Neural cell (in vitro differentiated cells): ENCODE measurements at regions not wholly inside any gene's neighbourhood (a gene's known extent, or its start where the extent isn't known, plus 50 kb on each side); places are given as distances from the start of the nearest gene placed in this dataset.
"Not testable (repeated sequence)": the region's sequence is repeated elsewhere in the genome, so short reads cannot be mapped to it uniquely, and the experiment has no call there.

ENCODE experiments used
- H2AFZ ChIP-seq: fragments of 200-600, 300-800 bp; sonication (generic), shearing (Covaris generic); 2 replicates; pipeline ENCODE4 v1.6.0; 2014; ENCODE audit warnings: low read depth, mild to moderate bottlenecking, antibody characterized with exemption, low read length, moderate library complexity
- H3F3A ChIP-seq: fragments of 200-600 bp; shearing (Covaris generic); 2 replicates; pipeline ENCODE4 v1.6.1; 2016; ENCODE audit warnings: mild to moderate bottlenecking, moderate library complexity, mixed read lengths, antibody characterized with exemption, low read length; ENCODE audit not compliant: insufficient read depth, poor library complexity, severe bottlenecking
- H3K27ac ChIP-seq: fragments of 200-600, 300-800 bp; sonication (generic), shearing (Covaris generic); 2 replicates; pipeline ENCODE4 v1.5.1; 2014; ENCODE audit warnings: mild to moderate bottlenecking, low read length, moderate library complexity
- H3K27me3 ChIP-seq: fragments of 300-800, 200-600 bp; sonication (generic), shearing (Covaris generic); 2 replicates; pipeline ENCODE4 v1.6.0; 2014; ENCODE audit warnings: mild to moderate bottlenecking, low read depth, low read length, moderate library complexity; ENCODE audit not compliant: insufficient read depth
- H3K36me3 ChIP-seq: fragments of 300-800, 200-600 bp; sonication (generic), shearing (Covaris generic); 2 replicates; pipeline ENCODE4 v1.5.1; 2014; ENCODE audit warnings: mild to moderate bottlenecking, antibody characterized with exemption, low read length, moderate library complexity; ENCODE audit not compliant: insufficient read depth
- H3K4me2 ChIP-seq: fragments of 300-800, 200-600 bp; sonication (generic), shearing (Covaris generic); 2 replicates; pipeline ENCODE4 v1.6.0; 2014; ENCODE audit warnings: mild to moderate bottlenecking, low read length
- H3K4me3 ChIP-seq: fragments of 300-800, 200-600 bp; sonication (generic), shearing (Covaris generic); 2 replicates; pipeline ENCODE4 v1.5.1; 2014; ENCODE audit warnings: mild to moderate bottlenecking, low read length, moderate library complexity
- H3K79me2 ChIP-seq: fragments of 200-600 bp; shearing (Covaris generic); replicated peaks from 2 replicates; pipeline ENCODE4 v1.6.0; 2014; ENCODE audit warnings: mild to moderate bottlenecking, low read length, moderate library complexity; ENCODE audit not compliant: insufficient read depth
- H3K9ac ChIP-seq: fragments of 300-800, 200-600 bp; sonication (generic), shearing (Covaris generic); 2 replicates; pipeline ENCODE4 v1.6.1; 2016; ENCODE audit warnings: mild to moderate bottlenecking, low read length, mixed read lengths
- H3K9me2 ChIP-seq: fragments of 200-600 bp; shearing (Covaris generic); 2 replicates; pipeline ENCODE4 v1.6.1; 2016; ENCODE audit warnings: mild to moderate bottlenecking, low read length, mixed read lengths; ENCODE audit not compliant: insufficient read depth
- H3K9me3 ChIP-seq: fragments of 200-600, 300-800 bp; sonication (generic), shearing (Covaris generic); 2 replicates; pipeline ENCODE4 v1.6.1; 2016; ENCODE audit warnings: mild to moderate bottlenecking, mixed run types, low read length, moderate library complexity, mixed read lengths
- H4K20me1 ChIP-seq: fragments of 200-600 bp; shearing (Covaris generic); 2 replicates; pipeline ENCODE4 v1.6.1; 2016; ENCODE audit warnings: mild to moderate bottlenecking, mixed run types; ENCODE audit not compliant: insufficient read depth
- EP300 ChIP-seq: fragments of 450-650 bp; conservative IDR thresholded peaks from 2 replicates; pipeline ENCODE4 v1.6.1; 2014; ENCODE audit warnings: antibody characterized with exemption, mild to moderate bottlenecking, moderate library complexity; ENCODE audit not compliant: poor library complexity, severe bottlenecking
- EZH2 ChIP-seq: fragments of 200-600, 300-800 bp; shearing (Covaris generic), sonication (generic); IDR thresholded peaks from 2 replicates; pipeline ENCODE4 v1.6.1; 2014; ENCODE audit warnings: antibody characterized with exemption, low read length, borderline replicate concordance, mild to moderate bottlenecking; ENCODE audit not compliant: insufficient read depth, poor library complexity, severe bottlenecking
- MXI1 ChIP-seq: fragments of 450-650 bp; conservative IDR thresholded peaks from 2 replicates; pipeline ENCODE4 v1.6.1; 2014; ENCODE audit warnings: antibody characterized with exemption, mild to moderate bottlenecking; ENCODE audit not compliant: poor library complexity, severe bottlenecking
- POLR2AphosphoS5 ChIP-seq: IDR thresholded peaks from 2 replicates; pipeline ENCODE4 v1.6.1; 2012
- RAD21 ChIP-seq: fragments of 450-650 bp; conservative IDR thresholded peaks from 2 replicates; pipeline ENCODE4 v1.6.1; 2014; ENCODE audit warnings: antibody characterized with exemption, mild to moderate bottlenecking, moderate library complexity
- SMC3 ChIP-seq: fragments of 450-650 bp; conservative IDR thresholded peaks from 2 replicates; pipeline ENCODE4 v1.6.1; 2014; ENCODE audit warnings: antibody characterized with exemption, mild to moderate bottlenecking, moderate library complexity; ENCODE audit not compliant: poor library complexity
- TAF1 ChIP-seq: IDR thresholded peaks from 2 replicates; pipeline ENCODE4 v1.6.1; 2012; ENCODE audit warnings: low read depth
- TF ChIP-seq, protein P1 (sequence below): fragments of 450-650 bp; IDR thresholded peaks from 2 replicates; pipeline ENCODE4 v1.5.1; 2014; ENCODE audit warnings: antibody characterized with exemption, mild to moderate bottlenecking, moderate library complexity; ENCODE audit not compliant: poor library complexity, severe bottlenecking
- TF ChIP-seq, protein P2 (sequence below): IDR thresholded peaks from 2 replicates; pipeline ENCODE4 v1.6.1; 2012; ENCODE audit warnings: borderline replicate concordance

- Histone ChIP-seq H2AFZ (no peak overlapping the region), H3K4me3 (no peak overlapping the region), H3K79me2 (no peaks in the 10 kb centered on the region), H3K36me3 (no peaks in the 10 kb centered on the region), H3K9ac (no peak overlapping the region), H3K27ac (no peak overlapping the region), H4K20me1 (no peaks in the 10 kb centered on the region), H3K9me2 (no peaks in the 10 kb centered on the region), H3K27me3 (no peaks in the 10 kb centered on the region), H3F3A (no peaks in the 10 kb centered on the region), H3K4me2 (no peak overlapping the region), H3K9me3 (peaks cover 11% of the 10 kb centered on the region)
- TF ChIP-seq, protein P1, sequence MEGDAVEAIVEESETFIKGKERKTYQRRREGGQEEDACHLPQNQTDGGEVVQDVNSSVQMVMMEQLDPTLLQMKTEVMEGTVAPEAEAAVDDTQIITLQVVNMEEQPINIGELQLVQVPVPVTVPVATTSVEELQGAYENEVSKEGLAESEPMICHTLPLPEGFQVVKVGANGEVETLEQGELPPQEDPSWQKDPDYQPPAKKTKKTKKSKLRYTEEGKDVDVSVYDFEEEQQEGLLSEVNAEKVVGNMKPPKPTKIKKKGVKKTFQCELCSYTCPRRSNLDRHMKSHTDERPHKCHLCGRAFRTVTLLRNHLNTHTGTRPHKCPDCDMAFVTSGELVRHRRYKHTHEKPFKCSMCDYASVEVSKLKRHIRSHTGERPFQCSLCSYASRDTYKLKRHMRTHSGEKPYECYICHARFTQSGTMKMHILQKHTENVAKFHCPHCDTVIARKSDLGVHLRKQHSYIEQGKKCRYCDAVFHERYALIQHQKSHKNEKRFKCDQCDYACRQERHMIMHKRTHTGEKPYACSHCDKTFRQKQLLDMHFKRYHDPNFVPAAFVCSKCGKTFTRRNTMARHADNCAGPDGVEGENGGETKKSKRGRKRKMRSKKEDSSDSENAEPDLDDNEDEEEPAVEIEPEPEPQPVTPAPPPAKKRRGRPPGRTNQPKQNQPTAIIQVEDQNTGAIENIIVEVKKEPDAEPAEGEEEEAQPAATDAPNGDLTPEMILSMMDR, result no peak
- no peak for TF ChIP-seq EP300
- TF ChIP-seq SMC3, result no peak
- no peak for TF ChIP-seq POLR2AphosphoS5
- TF ChIP-seq MXI1, result no peak
- no peak for TF ChIP-seq RAD21
- TF ChIP-seq, protein P2, sequence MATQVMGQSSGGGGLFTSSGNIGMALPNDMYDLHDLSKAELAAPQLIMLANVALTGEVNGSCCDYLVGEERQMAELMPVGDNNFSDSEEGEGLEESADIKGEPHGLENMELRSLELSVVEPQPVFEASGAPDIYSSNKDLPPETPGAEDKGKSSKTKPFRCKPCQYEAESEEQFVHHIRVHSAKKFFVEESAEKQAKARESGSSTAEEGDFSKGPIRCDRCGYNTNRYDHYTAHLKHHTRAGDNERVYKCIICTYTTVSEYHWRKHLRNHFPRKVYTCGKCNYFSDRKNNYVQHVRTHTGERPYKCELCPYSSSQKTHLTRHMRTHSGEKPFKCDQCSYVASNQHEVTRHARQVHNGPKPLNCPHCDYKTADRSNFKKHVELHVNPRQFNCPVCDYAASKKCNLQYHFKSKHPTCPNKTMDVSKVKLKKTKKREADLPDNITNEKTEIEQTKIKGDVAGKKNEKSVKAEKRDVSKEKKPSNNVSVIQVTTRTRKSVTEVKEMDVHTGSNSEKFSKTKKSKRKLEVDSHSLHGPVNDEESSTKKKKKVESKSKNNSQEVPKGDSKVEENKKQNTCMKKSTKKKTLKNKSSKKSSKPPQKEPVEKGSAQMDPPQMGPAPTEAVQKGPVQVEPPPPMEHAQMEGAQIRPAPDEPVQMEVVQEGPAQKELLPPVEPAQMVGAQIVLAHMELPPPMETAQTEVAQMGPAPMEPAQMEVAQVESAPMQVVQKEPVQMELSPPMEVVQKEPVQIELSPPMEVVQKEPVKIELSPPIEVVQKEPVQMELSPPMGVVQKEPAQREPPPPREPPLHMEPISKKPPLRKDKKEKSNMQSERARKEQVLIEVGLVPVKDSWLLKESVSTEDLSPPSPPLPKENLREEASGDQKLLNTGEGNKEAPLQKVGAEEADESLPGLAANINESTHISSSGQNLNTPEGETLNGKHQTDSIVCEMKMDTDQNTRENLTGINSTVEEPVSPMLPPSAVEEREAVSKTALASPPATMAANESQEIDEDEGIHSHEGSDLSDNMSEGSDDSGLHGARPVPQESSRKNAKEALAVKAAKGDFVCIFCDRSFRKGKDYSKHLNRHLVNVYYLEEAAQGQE, result no peak
- no peak for TF ChIP-seq TAF1
- no peak for TF ChIP-seq EZH2
Observed at GRCh38 chr4:160110891-160111290, 1008.0 kb downstream of the RAPGEF2 start.

GRCh38 chr4:160117686-160118085 lies 1014.8 kb downstream of the RAPGEF2 start:
- Histone ChIP-seq H3F3A (no peaks in the 10 kb centered on the region), H4K20me1 (no peaks in the 10 kb centered on the region), H3K9ac (no peak overlapping the region), H3K27me3 (no peaks in the 10 kb centered on the region), H3K79me2 (no peaks in the 10 kb centered on the region), H3K9me2 (no peaks in the 10 kb centered on the region), H3K36me3 (no peaks in the 10 kb centered on the region), H3K27ac (no peak overlapping the region), H3K9me3 (no peaks in the 10 kb centered on the region), H3K4me3 (no peak overlapping the region), H3K4me2 (no peak overlapping the region), H2AFZ (no peak overlapping the region)
- TF ChIP-seq EP300 (no peak), MXI1 (no peak), POLR2AphosphoS5 (no peak), TAF1 (no peak), SMC3 (no peak), EZH2 (no peak), RAD21 (no peak)
- TF ChIP-seq, protein P1, result no peak
- TF ChIP-seq, protein P2, result no peak

GRCh38 chr4:160125576-160126287 lies 1022.9 kb downstream of the RAPGEF2 start:
- not testable (repeated sequence) for H3K9ac ChIP-seq, H3K9me3 ChIP-seq, H3K4me2 ChIP-seq, H3F3A ChIP-seq, H2AFZ ChIP-seq, H3K27ac ChIP-seq, H3K79me2 ChIP-seq, H3K36me3 ChIP-seq, H4K20me1 ChIP-seq, H3K4me3 ChIP-seq, H3K27me3 ChIP-seq, H3K9me2 ChIP-seq
